K562 (cell line): ENCODE measurements at regions not wholly inside any gene's neighbourhood (a gene's known extent, or its start where the extent isn't known, plus 50 kb on each side); places are given as distances from the start of the nearest gene placed in this dataset.

ENCODE experiments used
- ATAC-seq: fragments of 200-7000 bp; cut with Tn5 transposase; 3 replicates; pipeline ENCODE4 v1.9.1; 2020; ENCODE audit warnings: moderate library complexity
- BruUV-seq: library from RNA; stranded (reverse); fragments of 400-500 nt; replicated peaks from 2 replicates; lab custom pipeline; 2021; lab: Mats Ljungman, UMichigan
- CTCF ChIA-PET: fragments of 300-600 bp; formaldehyde crosslinking; extraction: SDS; loops from one replicate; lab custom pipeline; 2021; ENCODE audit warnings: low intra/inter-chr PET ratio; lab: Yijun Ruan, JAX
- POLR2A ChIA-PET: fragments of 300-600, 350-650 bp; sonication (Branson Sonifier 250); formaldehyde crosslinking; extraction: SDS; loops from one replicate; lab custom pipeline; 2021; ENCODE audit warnings: antibody characterized with exemption, inconsistent platforms; lab: Yijun Ruan, JAX
- DNase-seq, 4 experiments: peaks; one replicate each; pipeline versions ENCODE4 v3.0.0 to v3.0.0-alpha.2; 2011 to 2018; ENCODE audit warnings: low spot score in 3 of 4, mixed read lengths in 3 of 4; ENCODE audit errors: extremely low read depth in 1 of 4
- FAIRE-seq: peaks from 2 replicates; lab custom pipeline; 2011; peaks lifted over from hg19 to GRCh38; lab: Jason Lieb, UNC
- H2AFZ ChIP-seq: 2 replicates; pipeline ENCODE4 v1.6.0; 2011; ENCODE audit warnings: low read depth, low read length, control low read depth, inconsistent platforms
- H3K27ac ChIP-seq: fragments of 200-600 bp; 3 replicates; pipeline ENCODE4 v1.8.0; 2011; ENCODE audit warnings: low read depth, mild to moderate bottlenecking, control low read depth, inconsistent platforms, low read length, moderate library complexity, mixed read lengths; ENCODE audit errors: extremely low read depth
- H3K27me3 ChIP-seq, 2 experiments: fragments of 300-600 bp in 1 of 2; 2 replicates in 1 of 2; 3 replicates in 1 of 2; pipeline versions ENCODE4 v1.6.0 to v1.8.0; 2011; ENCODE audit warnings: inconsistent platforms in 2 of 2, low read length in 2 of 2, mild to moderate bottlenecking in 1 of 2, mixed read lengths in 1 of 2, moderate library complexity in 1 of 2; ENCODE audit not compliant: control insufficient read depth in 2 of 2, insufficient read depth in 2 of 2
- H3K36me3 ChIP-seq: fragments of 300-600 bp; 3 replicates; pipeline ENCODE4 v1.8.0; 2011; ENCODE audit warnings: mild to moderate bottlenecking, low read length, inconsistent platforms; ENCODE audit not compliant: control insufficient read depth, insufficient read depth
- H3K4me1 ChIP-seq, 2 experiments: fragments of 200-600 bp in 1 of 2; replicated peaks in 1 of 2; 2 replicates in 1 of 2; 3 replicates in 1 of 2; pipeline versions ENCODE4 v1.5.1 to v1.8.0; 2011; ENCODE audit warnings: inconsistent platforms in 2 of 2, low read length in 2 of 2, mild to moderate bottlenecking in 1 of 2, mixed read lengths in 1 of 2, moderate library complexity in 1 of 2; ENCODE audit not compliant: control insufficient read depth in 2 of 2, insufficient read depth in 2 of 2
- H3K4me2 ChIP-seq: 2 replicates; pipeline ENCODE4 v1.6.1; 2011; ENCODE audit warnings: low read length, control low read depth, inconsistent platforms, mixed read lengths; ENCODE audit not compliant: insufficient read depth
- H3K4me3 ChIP-seq: fragments of 200-600 bp; sonication (generic), shearing (Covaris generic); 2 replicates; pipeline ENCODE4 v1.5.1; 2016; ENCODE audit warnings: control low read depth, inconsistent platforms
- H3K79me2 ChIP-seq: fragments of 200-600 bp; 3 replicates; pipeline ENCODE4 v1.8.0; 2011; ENCODE audit warnings: low read length, inconsistent platforms; ENCODE audit not compliant: control insufficient read depth, insufficient read depth
- H3K9ac ChIP-seq, 2 experiments: 2 replicates each; pipeline versions ENCODE4 v1.6.0 to v1.6.1; 2011; ENCODE audit warnings: low read depth in 2 of 2, low read length in 2 of 2, control low read depth in 1 of 2, inconsistent platforms in 1 of 2, mild to moderate bottlenecking in 1 of 2, mixed read lengths in 1 of 2; ENCODE audit not compliant: insufficient read depth in 1 of 2
- H3K9me1 ChIP-seq: one replicate; pipeline ENCODE4 v1.6.0; 2011; ENCODE audit warnings: inconsistent platforms, mild to moderate bottlenecking, low read length, moderate library complexity; ENCODE audit not compliant: control insufficient read depth, insufficient read depth
- H3K9me3 ChIP-seq: replicated peaks from 2 replicates; pipeline ENCODE4 v1.5.1; 2011; ENCODE audit warnings: low read depth, low read length, inconsistent platforms; ENCODE audit not compliant: control insufficient read depth, insufficient read depth
- H4K20me1 ChIP-seq: replicated peaks from 2 replicates; pipeline ENCODE4 v1.6.1; 2011; ENCODE audit warnings: low read length, inconsistent platforms, mixed read lengths; ENCODE audit not compliant: control insufficient read depth, insufficient read depth
- HNRNPLL ChIP-seq: fragments of 200-400 bp; formaldehyde crosslinking; IDR thresholded peaks from 2 replicates; pipeline ENCODE4 v1.6.1; 2017; ENCODE audit warnings: low read length, low read depth, mild to moderate bottlenecking; ENCODE audit not compliant: poor library complexity, severe bottlenecking
- ZBTB17 ChIP-seq: fragments of 450-650 bp; formaldehyde crosslinking; IDR thresholded peaks from 2 replicates; pipeline ENCODE4 v1.4.0; 2020; ENCODE audit warnings: mild to moderate bottlenecking
- ZBTB43 ChIP-seq: sonication (generic); formaldehyde crosslinking; IDR thresholded peaks from 2 replicates; pipeline ENCODE4 v1.8.0; 2023; ENCODE audit warnings: mild to moderate bottlenecking, missing genetic modification reagents
- ZKSCAN1 ChIP-seq: fragments of 150-350 bp; IDR thresholded peaks from 2 replicates; pipeline ENCODE4 v1.6.1; 2016; ENCODE audit warnings: low read depth, low read length
- ZNF639 ChIP-seq, 2 experiments: fragments of 200-800 bp in 1 of 2; sonication (Bioruptor generic) in 1 of 2; sonication (generic) in 1 of 2; formaldehyde crosslinking in 1 of 2; IDR thresholded peaks in 1 of 2; conservative IDR thresholded peaks in 1 of 2; 2 replicates each; pipeline versions ENCODE4 v1.5.0 to v1.6.1; 2016 to 2020; ENCODE audit warnings: missing compliant biosample characterization in 1 of 2, missing genetic modification characterization in 1 of 2, missing genetic modification reagents in 1 of 2
- WGBS: fragments of 100-300 bp; shearing (Covaris generic); methylation state at CpG from one replicate; pipeline ENCODE4 v1.1.6; 2016; ENCODE audit warnings: low coverage, mixed read lengths; ENCODE audit not compliant: insufficient coverage; ENCODE audit errors: missing lambda C conversion rate; 5-methylcytosine and 5-hydroxymethylcytosine counted together
- in situ Hi-C: fragments of 300-500 bp; cut with MboI; formaldehyde crosslinking; loops from 4 replicates; pipeline ENCODE4 v1.15.0; 2018; ENCODE audit warnings: inconsistent platforms, mixed read lengths
- intact Hi-C: fragments of 100-400 bp; cut with micrococcal nuclease; formaldehyde crosslinking; loops from 2 replicates; pipeline ENCODE4 v1.14.2; 2022

- CTCF ChIA-PET: no interaction called here
- POLR2A ChIA-PET: interaction anchor here (0.8 kb wide), 1 partner anchor 14 kb away, joined by 3 read pairs; no protein-coding TSS in a partner anchor
- H3K36me3 ChIP-seq: no peaks in the 10 kb centered on the region
- no peak overlapping the region for H3K27ac ChIP-seq
- in situ Hi-C loops (no loop called here), intact Hi-C loops (no loop called here)
- 30% methylated on average over 8 of the region's 8 CpGs for WGBS
- no peaks in the 10 kb centered on the region; a peak in 1 of 5 replicates for H3K27me3 ChIP-seq
- H3K79me2 ChIP-seq: no peaks in the 10 kb centered on the region
- H3K4me3 ChIP-seq: no peak overlapping the region
- no peaks in the 10 kb centered on the region for H3K4me1 ChIP-seq
- H3K9ac ChIP-seq: no peak overlapping the region
- no peak overlapping the region for H2AFZ ChIP-seq
- no peak for ATAC-seq
- H3K4me2 ChIP-seq: no peak overlapping the region
- peaks cover 5% of the 10 kb centered on the region; the same call in 1 of the 2 replicates for H4K20me1 ChIP-seq
- no TSS peak for BruUV-seq
- DNase-seq: no peak
- H3K9me3 ChIP-seq: no peaks in the 10 kb centered on the region
- TF ChIP-seq ZKSCAN1 (no peak), ZBTB43 (CRISPR knock-in tag) (no peak), HNRNPLL (no peak), ZBTB17 (no peak), ZNF639 (CRISPR knock-in tag; conservative IDR thresholded peaks at IDR 0.05 in 1 of 2, IDR thresholded peaks at IDR 0.05 in 1 of 2) (no peak)
- TF ChIP-seq, all 486 proteins: peak for 0
- no peak for FAIRE-seq
- no peaks in the 10 kb centered on the region for H3K9me1 ChIP-seq
Observed at GRCh38 chr16:17984810-17985209, 351.7 kb downstream of the NPIPA8 start.
